GM23248 (cell line): ENCODE measurements at regions not wholly inside any gene's neighbourhood (a gene's known extent, or its start where the extent isn't known, plus 50 kb on each side); places are given as distances from the start of the nearest gene placed in this dataset.
A peak's percentile ranks its signal among the peaks of the same experiment; 100 is the strongest.

Experiments
- DNase-seq: peaks from one replicate; pipeline ENCODE4 v3.0.0-alpha.2; 2015
- H2AFZ ChIP-seq: fragments of 200-600 bp; sonication (generic); 2 replicates; pipeline ENCODE4 v1.6.1; 2016; ENCODE audit warnings: antibody characterized with exemption
- H3F3A ChIP-seq: fragments of 200-600 bp; sonication (generic); 2 replicates; pipeline ENCODE4 v1.6.1; 2016; ENCODE audit warnings: mild to moderate bottlenecking, antibody characterized with exemption, mixed run types; ENCODE audit not compliant: insufficient read depth
- H3K27ac ChIP-seq: fragments of 200-600 bp; sonication (generic); 2 replicates; pipeline ENCODE4 v1.5.1; 2016; ENCODE audit warnings: mild to moderate bottlenecking
- H3K27me3 ChIP-seq: fragments of 200-600 bp; sonication (generic); replicated peaks from 2 replicates; pipeline ENCODE4 v1.6.1; 2016; ENCODE audit warnings: mild to moderate bottlenecking; ENCODE audit not compliant: insufficient read depth
- H3K36me3 ChIP-seq: fragments of 200-600 bp; sonication (generic); 2 replicates; pipeline ENCODE4 v1.6.1; 2016; ENCODE audit warnings: low read depth, mild to moderate bottlenecking
- H3K4me1 ChIP-seq: fragments of 200-600 bp; sonication (generic); 2 replicates; pipeline ENCODE4 v1.6.1; 2016; ENCODE audit warnings: mild to moderate bottlenecking; ENCODE audit not compliant: insufficient read depth
- H3K4me2 ChIP-seq: fragments of 200-600 bp; sonication (generic); one replicate; pipeline ENCODE4 v1.6.1; 2016; ENCODE audit warnings: mild to moderate bottlenecking; ENCODE audit not compliant: unreplicated experiment
- H3K4me3 ChIP-seq: fragments of 200-600 bp; sonication (generic); 2 replicates; pipeline ENCODE4 v1.5.1; 2016; ENCODE audit warnings: mild to moderate bottlenecking
- H3K79me2 ChIP-seq: fragments of 200-600 bp; sonication (generic); 2 replicates; pipeline ENCODE4 v1.6.1; 2016; ENCODE audit warnings: mild to moderate bottlenecking; ENCODE audit not compliant: insufficient read depth
- H3K9ac ChIP-seq: fragments of 200-600 bp; sonication (generic); 2 replicates; pipeline ENCODE4 v1.6.1; 2016; ENCODE audit warnings: mild to moderate bottlenecking
- H3K9me2 ChIP-seq: fragments of 200-600 bp; sonication (generic); 2 replicates; pipeline ENCODE4 v1.6.1; 2016; ENCODE audit warnings: mixed run types, mild to moderate bottlenecking, moderate library complexity; ENCODE audit not compliant: insufficient read depth
- H3K9me3 ChIP-seq: fragments of 200-600 bp; sonication (generic); one replicate; pipeline ENCODE4 v1.6.1; 2017; ENCODE audit warnings: low read depth
- H4K20me1 ChIP-seq: fragments of 200-600 bp; sonication (generic); 2 replicates; pipeline ENCODE4 v1.6.0; 2016; ENCODE audit not compliant: insufficient read depth
- EZH2 ChIP-seq: fragments of 200-600 bp; sonication (generic); IDR thresholded peaks from 2 replicates; pipeline ENCODE4 v1.6.1; 2018; ENCODE audit warnings: antibody characterized with exemption, mild to moderate bottlenecking; ENCODE audit not compliant: insufficient read depth, poor library complexity, severe bottlenecking
- EZH2phosphoT487 ChIP-seq: fragments of 200-600 bp; sonication (generic); IDR thresholded peaks from 2 replicates; pipeline ENCODE4 v1.6.1; 2018; ENCODE audit warnings: antibody characterized with exemption, moderate library complexity, mild to moderate bottlenecking, low read depth; ENCODE audit not compliant: insufficient read depth
- WGBS, 2 experiments: methylation state at CpG; one replicate each; pipeline ENCODE4 v1.1.6; 2015 to 2017; ENCODE audit warnings: low lambda C conversion rate in 2 of 2, low coverage in 1 of 2; ENCODE audit errors: missing lambda C conversion rate in 2 of 2; 5-methylcytosine and 5-hydroxymethylcytosine counted together
- in situ Hi-C: fragments of 300-500 bp; cut with MboI; formaldehyde crosslinking; loops from 2 replicates; pipeline ENCODE4 v1.15.0; 2020

DNA sequence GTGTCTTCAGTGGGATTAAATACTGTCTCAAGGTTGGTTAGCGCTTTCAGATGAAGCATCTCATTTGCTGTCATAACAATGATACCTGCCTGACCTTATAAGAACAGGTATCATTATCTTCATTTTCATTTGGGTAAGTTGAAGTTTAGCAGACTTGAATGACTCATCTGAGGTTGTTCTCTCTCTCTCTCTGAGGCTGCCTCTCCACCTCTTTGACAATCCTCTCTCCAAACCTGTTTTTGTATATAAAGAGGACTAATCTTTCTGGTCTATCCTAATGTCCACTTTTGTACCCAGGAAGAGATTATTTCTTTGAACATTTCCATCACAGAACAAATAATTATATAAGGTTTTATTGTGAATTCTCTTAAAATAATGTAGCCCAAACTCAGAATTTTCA, 291.4 kb downstream of the KLF6 start:
- Histone ChIP-seq H4K20me1 (no peaks in the 10 kb centered on the region), H2AFZ (no peak overlapping the region), H3K4me3 (no peak overlapping the region), H3K79me2 (no peaks in the 10 kb centered on the region), H3K27ac (no peak overlapping the region), H3K9me3 (no peaks in the 10 kb centered on the region), H3K4me1 (no peaks in the 10 kb centered on the region), H3F3A (no peaks in the 10 kb centered on the region), H3K9ac (no peak overlapping the region), H3K27me3 (no peaks in the 10 kb centered on the region), H3K4me2 (no peak overlapping the region), H3K36me3 (no peaks in the 10 kb centered on the region), H3K9me2 (no peaks in the 10 kb centered on the region)
- TF ChIP-seq EZH2phosphoT487 (no peak), EZH2 (no peak)
- WGBS, 2 experiments = 33 to 61% methylated on average over 1 of the region's 1 CpG
- DNase-seq = no peak
- in situ Hi-C loops = no loop called here

DNA sequence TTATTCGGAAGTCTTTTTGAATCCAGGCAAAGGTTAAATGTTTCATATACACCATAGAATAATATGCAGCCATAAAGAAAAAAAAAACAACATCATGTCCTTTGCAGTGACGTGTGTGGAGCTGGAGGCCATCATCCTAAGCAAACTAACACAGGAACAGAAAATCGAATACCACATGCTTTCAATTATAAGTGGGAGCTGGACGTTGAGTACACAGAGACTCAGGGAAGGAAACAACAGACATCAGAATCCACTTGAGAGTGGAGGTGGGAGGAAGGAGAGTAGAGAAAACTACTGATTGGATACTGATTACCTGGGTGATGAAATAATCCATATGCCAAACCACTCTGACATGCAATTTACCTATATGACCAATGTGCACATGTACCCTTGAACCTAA, 293.4 kb downstream of the KLF6 start:
- Histone ChIP-seq H3K4me1 (no peaks in the 10 kb centered on the region), H3K9me3 (no peaks in the 10 kb centered on the region), H3K36me3 (no peaks in the 10 kb centered on the region), H3K27me3 (no peaks in the 10 kb centered on the region), H3K4me3 (no peak overlapping the region), H3K27ac (no peak overlapping the region), H4K20me1 (no peaks in the 10 kb centered on the region), H3K9me2 (no peaks in the 10 kb centered on the region), H3F3A (no peaks in the 10 kb centered on the region), H3K9ac (no peak overlapping the region), H2AFZ (no peak overlapping the region), H3K4me2 (no peak overlapping the region), H3K79me2 (no peaks in the 10 kb centered on the region)
- in situ Hi-C loops = no loop called here
- TF ChIP-seq EZH2 (no peak), EZH2phosphoT487 (no peak)
- 44% methylated on average over 4 of the region's 4 CpGs for WGBS, 2 experiments
- DNase-seq = no peak

DNA sequence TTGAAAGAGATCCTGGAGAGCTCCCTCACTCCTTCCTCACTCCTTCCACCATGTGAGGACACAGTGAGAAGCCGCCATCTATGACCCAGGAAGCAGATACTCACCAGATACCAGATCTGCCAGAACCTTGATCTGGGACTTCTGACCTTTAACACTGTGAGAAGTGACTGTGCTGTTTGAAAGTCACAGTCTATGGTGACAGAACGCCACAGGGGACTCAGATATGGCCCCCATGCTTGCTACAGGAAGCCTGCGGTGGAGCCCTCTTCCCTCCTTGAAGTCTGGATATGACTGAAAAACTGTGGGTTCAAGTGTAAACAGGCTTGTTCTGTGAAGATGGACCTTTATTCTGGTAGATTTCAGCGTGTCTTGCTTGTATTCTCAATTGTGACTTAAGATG, 297.8 kb downstream of the KLF6 start:
- TF ChIP-seq EZH2 (no peak), EZH2phosphoT487 (no peak)
- in situ Hi-C loops = no loop called here
- Histone ChIP-seq H3K27ac (no peak overlapping the region), H3K9me2 (no peaks in the 10 kb centered on the region), H3K9ac (no peak overlapping the region), H3K9me3 (no peaks in the 10 kb centered on the region), H3K36me3 (no peaks in the 10 kb centered on the region), H4K20me1 (no peaks in the 10 kb centered on the region), H3K79me2 (no peaks in the 10 kb centered on the region), H3K4me1 (peaks cover 6% of the 10 kb centered on the region), H3K27me3 (no peaks in the 10 kb centered on the region), H3F3A (peaks cover 5% of the 10 kb centered on the region; the same call in 1 of the 2 replicates), H3K4me2 (no peak overlapping the region), H3K4me3 (no peak overlapping the region), H2AFZ (no peak overlapping the region)
- DNase-seq = no peak
- WGBS, 2 experiments = 93 to 94% methylated on average over 4 of the region's 4 CpGs

DNA sequence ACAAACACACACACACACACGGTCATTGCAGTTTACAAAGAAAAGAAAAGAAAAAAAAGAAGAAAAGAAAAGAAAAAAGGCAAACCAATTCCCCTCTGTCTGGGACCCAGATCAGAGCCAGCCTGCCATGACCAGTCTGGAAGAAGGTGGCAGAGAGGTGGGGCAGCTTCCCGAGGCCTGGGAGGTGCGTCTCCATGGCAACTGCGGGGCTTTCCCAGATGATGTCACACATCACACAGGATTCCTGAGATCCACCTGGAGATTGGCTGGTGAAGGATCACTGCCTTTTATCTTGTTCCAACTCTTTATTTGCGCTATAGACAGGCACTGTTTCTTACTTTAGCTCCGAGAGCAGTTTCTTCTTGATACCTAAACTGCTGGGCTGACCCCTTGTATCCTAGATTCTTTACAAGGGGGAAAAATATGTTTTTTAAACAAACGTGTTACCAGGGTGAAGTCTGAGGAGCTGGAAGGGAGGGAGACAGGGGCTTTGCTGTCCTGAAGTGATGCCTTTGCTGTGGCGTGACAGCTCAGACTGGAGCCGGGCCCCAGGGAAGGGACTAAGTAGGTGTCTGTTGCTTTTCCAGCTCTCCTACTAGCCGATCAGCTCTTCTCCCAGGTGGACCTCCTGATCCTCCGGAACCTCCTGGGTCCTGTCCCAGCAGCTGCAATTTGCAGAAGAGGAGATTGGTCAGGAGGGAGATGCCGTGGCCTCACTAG, 298.5 kb downstream of the KLF6 start:
- Histone ChIP-seq H3K27me3 (no peaks in the 10 kb centered on the region), H2AFZ (no peak overlapping the region), H3K27ac (no peak overlapping the region), H3K9me3 (no peaks in the 10 kb centered on the region), H3K4me1 (peaks cover 12% of the 10 kb centered on the region), H3K36me3 (no peaks in the 10 kb centered on the region), H3K4me3 (no peak overlapping the region), H4K20me1 (no peaks in the 10 kb centered on the region), H3K4me2 (no peak overlapping the region), H3K9ac (no peak overlapping the region), H3K9me2 (no peaks in the 10 kb centered on the region), H3F3A (peaks cover 11% of the 10 kb centered on the region; the same call in 1 of the 2 replicates), H3K79me2 (no peaks in the 10 kb centered on the region)
- DNase-seq = peak; percentile 34
- TF ChIP-seq EZH2 (no peak), EZH2phosphoT487 (no peak)
- in situ Hi-C loops = no loop called here
- WGBS, 2 experiments = 80% methylated on average over 12 of the region's 12 CpGs
